Tibial nerve (tissue), 4 donors: ENCODE measurements at regions not wholly inside any gene's neighbourhood (a gene's known extent, or its start where the extent isn't known, plus 50 kb on each side); places are given as distances from the start of the nearest gene placed in this dataset.

ENCODE experiments used
- DNase-seq, 2 donors: peaks; one replicate each; pipeline ENCODE4 v3.0.0-alpha.2; 2019; ENCODE audit warnings: low spot score in 2 of 2
- H3K27ac ChIP-seq, 4 donors: fragments of 200-600 bp; sonication (generic) in 3 of 4; one replicate each; pipeline ENCODE4 v1.5.1; 2017 to 2019; ENCODE audit warnings: mild to moderate bottlenecking in 1 of 4
- H3K27me3 ChIP-seq, 2 donors: fragments of 200-600 bp; sonication (generic) in 1 of 2; one replicate each; pipeline versions ENCODE4 v1.5.1 to v1.6.0; 2017 to 2019
- H3K36me3 ChIP-seq, 3 donors: fragments of 200-600 bp; sonication (generic); one replicate each; pipeline ENCODE4 v1.5.1; 2018 to 2019
- H3K4me1 ChIP-seq, 4 donors: fragments of 200-600 bp; sonication (generic) in 3 of 4; one replicate each; pipeline ENCODE4 v1.5.1; 2017 to 2019
- H3K4me3 ChIP-seq, 4 donors: fragments of 200-600 bp; sonication (generic) in 3 of 4; one replicate each; pipeline ENCODE4 v1.5.1; 2017 to 2019; ENCODE audit warnings: mild to moderate bottlenecking in 1 of 4, moderate library complexity in 1 of 4
- H3K9me3 ChIP-seq, 4 donors: fragments of 200-600 bp; sonication (generic) in 3 of 4; one replicate each; pipeline ENCODE4 v1.5.1; 2017 to 2019
- EP300 ChIP-seq, 2 donors: sonication (generic); formaldehyde crosslinking; IDR thresholded peaks; one replicate each; pipeline ENCODE4 v1.6.1; 2017; ENCODE audit warnings: antibody characterized with exemption in 2 of 2, mild to moderate bottlenecking in 1 of 2
- POLR2A ChIP-seq, 2 donors: fragments of 450-650 bp; IDR thresholded peaks; one replicate each; pipeline ENCODE4 v1.6.1; 2017; ENCODE audit warnings: antibody characterized with exemption in 2 of 2, mild to moderate bottlenecking in 2 of 2, moderate library complexity in 2 of 2
- WGBS, 2 donors: methylation state at CpG; one replicate each; pipeline ENCODE4 v1.1.5; 2018; 5-methylcytosine and 5-hydroxymethylcytosine counted together
- TF ChIP-seq, protein P1 (sequence below), 5 experiments: fragments of 200-600 bp in 3 of 5; fragments of 450-650 bp in 2 of 5; sonication (generic) in 3 of 5; IDR thresholded peaks; one replicate each; pipeline ENCODE4 v1.5.1; 2016 to 2019; ENCODE audit warnings: antibody characterized with exemption in 5 of 5, mild to moderate bottlenecking in 3 of 5, moderate library complexity in 2 of 5

DNA sequence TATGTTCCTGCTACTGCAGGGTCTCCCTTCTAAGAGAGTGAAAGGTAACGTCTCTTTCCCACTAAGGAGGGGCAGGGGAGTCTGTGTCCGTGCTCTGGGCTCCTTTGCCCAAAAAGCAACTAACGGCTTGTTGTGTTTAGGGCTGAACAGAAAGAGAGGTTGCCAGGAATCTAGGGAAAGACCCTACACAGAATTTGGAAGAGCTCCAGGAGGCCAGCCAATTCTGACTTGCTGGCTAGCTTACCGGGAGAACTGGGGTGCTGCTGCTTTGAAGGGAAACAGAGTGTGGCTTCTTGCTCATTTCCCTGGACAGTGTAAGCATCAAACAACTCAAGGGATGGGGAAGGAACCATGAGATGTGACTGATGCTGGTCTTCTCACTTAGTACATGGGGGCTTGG is 176.1 kb downstream of the GADD45G start:
- Histone ChIP-seq H3K9me3 (no peaks in the 10 kb centered on the region), H3K36me3 (no peaks in the 10 kb centered on the region), H3K27ac (no peak overlapping the region), H3K4me1 (no peaks in the 10 kb centered on the region), H3K27me3 (no peaks in the 10 kb centered on the region), H3K4me3 (no peak overlapping the region)
- no peak for DNase-seq
- WGBS, 2 donors: 28 to 47% methylated on average over 4 of the region's 4 CpGs
- no peak for TF ChIP-seq EP300 (IDR thresholded peaks at IDR 0.05)
- no peak for TF ChIP-seq POLR2A (IDR thresholded peaks at IDR 0.05)
- TF ChIP-seq, protein P1, sequence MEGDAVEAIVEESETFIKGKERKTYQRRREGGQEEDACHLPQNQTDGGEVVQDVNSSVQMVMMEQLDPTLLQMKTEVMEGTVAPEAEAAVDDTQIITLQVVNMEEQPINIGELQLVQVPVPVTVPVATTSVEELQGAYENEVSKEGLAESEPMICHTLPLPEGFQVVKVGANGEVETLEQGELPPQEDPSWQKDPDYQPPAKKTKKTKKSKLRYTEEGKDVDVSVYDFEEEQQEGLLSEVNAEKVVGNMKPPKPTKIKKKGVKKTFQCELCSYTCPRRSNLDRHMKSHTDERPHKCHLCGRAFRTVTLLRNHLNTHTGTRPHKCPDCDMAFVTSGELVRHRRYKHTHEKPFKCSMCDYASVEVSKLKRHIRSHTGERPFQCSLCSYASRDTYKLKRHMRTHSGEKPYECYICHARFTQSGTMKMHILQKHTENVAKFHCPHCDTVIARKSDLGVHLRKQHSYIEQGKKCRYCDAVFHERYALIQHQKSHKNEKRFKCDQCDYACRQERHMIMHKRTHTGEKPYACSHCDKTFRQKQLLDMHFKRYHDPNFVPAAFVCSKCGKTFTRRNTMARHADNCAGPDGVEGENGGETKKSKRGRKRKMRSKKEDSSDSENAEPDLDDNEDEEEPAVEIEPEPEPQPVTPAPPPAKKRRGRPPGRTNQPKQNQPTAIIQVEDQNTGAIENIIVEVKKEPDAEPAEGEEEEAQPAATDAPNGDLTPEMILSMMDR (IDR thresholded peaks at IDR 0.05): no peak

- no peak for DNase-seq
- 71 to 72% methylated on average over 5 of the region's 5 CpGs for WGBS, 2 donors
Measured at GRCh38 chr9:89781838-89782540, 177.2 kb downstream of the GADD45G start.

DNA sequence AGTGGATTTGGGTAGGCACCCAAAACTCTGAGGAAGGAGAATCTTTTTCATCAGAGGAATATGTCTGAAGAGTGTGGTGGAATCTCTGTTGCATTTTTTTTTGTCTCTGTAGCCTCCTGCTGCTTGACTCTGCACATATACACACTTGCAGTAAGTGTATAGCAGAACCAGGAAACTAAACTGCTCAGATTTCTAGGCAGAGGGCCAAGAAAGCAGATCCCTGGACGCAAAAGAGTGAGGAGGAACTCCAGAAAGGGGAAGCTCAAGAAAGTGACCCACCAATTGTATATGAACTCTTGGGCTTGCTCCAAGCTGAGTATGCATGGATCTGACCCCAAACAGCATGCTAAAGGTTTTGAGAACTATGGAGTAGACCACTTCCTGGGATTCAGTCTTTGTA is 181.8 kb downstream of the GADD45G start:
- 0 to 9% methylated on average over 1 of the region's 1 CpG for WGBS, 2 donors
- Histone ChIP-seq H3K9me3 (peaks cover 0 to 5% (median 0%) of the 10 kb centered on the region in 4 donors), H3K27ac (no peak overlapping the region), H3K36me3 (no peaks in the 10 kb centered on the region), H3K4me3 (no peak overlapping the region), H3K27me3 (no peaks in the 10 kb centered on the region), H3K4me1 (no peaks in the 10 kb centered on the region)
- DNase-seq: peak in 1 of 2 donors; percentile 22
- TF ChIP-seq POLR2A (IDR thresholded peaks at IDR 0.05) (no peak), EP300 (IDR thresholded peaks at IDR 0.05) (peak in 1 of 2 donors; percentile 24)

More at GRCh38 chr9:89781838-89782540, 177.2 kb downstream of the GADD45G start:
- TF ChIP-seq EP300 (IDR thresholded peaks at IDR 0.05): peak in 1 of 2 donors; percentile 25
- TF ChIP-seq POLR2A (IDR thresholded peaks at IDR 0.05): no peak
- Histone ChIP-seq H3K27me3 (no peaks in the 10 kb centered on the region), H3K4me1 (no peaks in the 10 kb centered on the region), H3K27ac (no peak overlapping the region), H3K36me3 (no peaks in the 10 kb centered on the region), H3K4me3 (no peak overlapping the region), H3K9me3 (no peaks in the 10 kb centered on the region)

- H3K4me3 ChIP-seq: no peak overlapping the region
- no peaks in the 10 kb centered on the region for H3K27me3 ChIP-seq
- no peak overlapping the region for H3K27ac ChIP-seq
- peaks cover 0 to 5% (median 0%) of the 10 kb centered on the region in 4 donors for H3K9me3 ChIP-seq
- TF ChIP-seq, protein P1 (IDR thresholded peaks at IDR 0.05): no peak
- TF ChIP-seq EP300 (IDR thresholded peaks at IDR 0.05) (no peak), POLR2A (IDR thresholded peaks at IDR 0.05) (no peak)
- no peaks in the 10 kb centered on the region for H3K4me1 ChIP-seq
- no peaks in the 10 kb centered on the region for H3K36me3 ChIP-seq
- no peak for DNase-seq
Measured at GRCh38 chr9:89787595-89787994, 182.8 kb downstream of the GADD45G start.

- no peaks in the 10 kb centered on the region for H3K27me3 ChIP-seq
- H3K4me3 ChIP-seq: no peak overlapping the region
- no peaks in the 10 kb centered on the region for H3K36me3 ChIP-seq
- peaks cover 0 to 5% (median 0%) of the 10 kb centered on the region in 4 donors for H3K9me3 ChIP-seq
- H3K27ac ChIP-seq: no peak overlapping the region
- H3K4me1 ChIP-seq: no peaks in the 10 kb centered on the region
- DNase-seq: no peak
- TF ChIP-seq, protein P1 (IDR thresholded peaks at IDR 0.05): no peak
- TF ChIP-seq EP300 (IDR thresholded peaks at IDR 0.05): no peak
- no peak for TF ChIP-seq POLR2A (IDR thresholded peaks at IDR 0.05)
Measured at GRCh38 chr9:89788434-89788833, 183.6 kb downstream of the GADD45G start.

GRCh38 chr9:89789922-89790510 is 185.2 kb downstream of the GADD45G start:
- peaks cover 0 to 5% (median 0%) of the 10 kb centered on the region in 4 donors for H3K9me3 ChIP-seq
- H3K4me3 ChIP-seq: no peak overlapping the region
- no peaks in the 10 kb centered on the region for H3K4me1 ChIP-seq
- TF ChIP-seq, protein P1 (IDR thresholded peaks at IDR 0.05): no peak
- TF ChIP-seq EP300 (IDR thresholded peaks at IDR 0.05) (no peak), POLR2A (IDR thresholded peaks at IDR 0.05) (no peak)
- no peak for DNase-seq
- 87 to 98% methylated on average over 7 to 8 of the region's 8 CpGs for WGBS, 2 donors
- no peak overlapping the region for H3K27ac ChIP-seq
- no peaks in the 10 kb centered on the region for H3K36me3 ChIP-seq
- no peaks in the 10 kb centered on the region for H3K27me3 ChIP-seq
